Smooth muscle cell (in vitro differentiated cells): ENCODE measurements at regions not wholly inside any gene's neighbourhood (a gene's known extent, or its start where the extent isn't known, plus 50 kb on each side); places are given as distances from the start of the nearest gene placed in this dataset.
"Not testable (repeated sequence)": the region's sequence is repeated elsewhere in the genome, so short reads cannot be mapped to it uniquely, and the experiment has no call there.

Experiments
- DNase-seq: peaks from one replicate; lab custom pipeline; 2025; ENCODE audit not compliant: unreplicated experiment; lab: John Stamatoyannopoulos, UW
- H2AFZ ChIP-seq: fragments of 200-600 bp; sonication (generic); 2 replicates; pipeline ENCODE4 v1.6.0; 2016; ENCODE audit warnings: antibody characterized with exemption, low read depth, mild to moderate bottlenecking
- H3F3A ChIP-seq: fragments of 200-600 bp; sonication (generic); 2 replicates; pipeline ENCODE4 v1.6.0; 2017; ENCODE audit warnings: antibody characterized with exemption, low read depth
- H3K27ac ChIP-seq: fragments of 200-600 bp; sonication (generic); 2 replicates; pipeline ENCODE4 v1.5.1; 2016; ENCODE audit warnings: low read depth, mild to moderate bottlenecking
- H3K27me3 ChIP-seq: fragments of 200-600 bp; sonication (generic); 2 replicates; pipeline ENCODE4 v1.6.1; 2016; ENCODE audit warnings: low read depth, mild to moderate bottlenecking
- H3K36me3 ChIP-seq: fragments of 200-600 bp; sonication (generic); 2 replicates; pipeline ENCODE4 v1.5.1; 2016; ENCODE audit warnings: low read depth
- H3K4me1 ChIP-seq: fragments of 200-600 bp; sonication (generic); 2 replicates; pipeline ENCODE4 v1.5.1; 2016; ENCODE audit warnings: low read depth
- H3K4me2 ChIP-seq: fragments of 200-600 bp; sonication (generic); 2 replicates; pipeline ENCODE4 v1.6.0; 2016; ENCODE audit warnings: mild to moderate bottlenecking
- H3K4me3 ChIP-seq: fragments of 200-600 bp; sonication (generic); 2 replicates; pipeline ENCODE4 v1.5.1; 2016; ENCODE audit warnings: mild to moderate bottlenecking
- H3K79me2 ChIP-seq: fragments of 200-600 bp; sonication (generic); 2 replicates; pipeline ENCODE4 v1.6.0; 2016; ENCODE audit warnings: low read depth, mild to moderate bottlenecking
- H3K9ac ChIP-seq: fragments of 200-600 bp; sonication (generic); 2 replicates; pipeline ENCODE4 v1.6.0; 2016; ENCODE audit warnings: low read depth
- H3K9me3 ChIP-seq: fragments of 200-600 bp; sonication (generic); replicated peaks from 2 replicates; pipeline ENCODE4 v1.5.1; 2016; ENCODE audit warnings: low read depth
- H4K20me1 ChIP-seq: fragments of 200-600 bp; sonication (generic); 2 replicates; pipeline ENCODE4 v1.6.0; 2016; ENCODE audit warnings: low read depth
- WGBS: methylation state at CpG from one replicate; pipeline ENCODE4 v1.1.7; 2016; ENCODE audit warnings: low lambda C conversion rate; 5-methylcytosine and 5-hydroxymethylcytosine counted together
- TF ChIP-seq, protein P1 (sequence below): fragments of 200-600 bp; sonication (generic); IDR thresholded peaks from 2 replicates; pipeline ENCODE4 v1.5.1; 2017; ENCODE audit warnings: borderline replicate concordance, mild to moderate bottlenecking, antibody characterized with exemption; ENCODE audit not compliant: insufficient read depth, poor library complexity, severe bottlenecking

DNA sequence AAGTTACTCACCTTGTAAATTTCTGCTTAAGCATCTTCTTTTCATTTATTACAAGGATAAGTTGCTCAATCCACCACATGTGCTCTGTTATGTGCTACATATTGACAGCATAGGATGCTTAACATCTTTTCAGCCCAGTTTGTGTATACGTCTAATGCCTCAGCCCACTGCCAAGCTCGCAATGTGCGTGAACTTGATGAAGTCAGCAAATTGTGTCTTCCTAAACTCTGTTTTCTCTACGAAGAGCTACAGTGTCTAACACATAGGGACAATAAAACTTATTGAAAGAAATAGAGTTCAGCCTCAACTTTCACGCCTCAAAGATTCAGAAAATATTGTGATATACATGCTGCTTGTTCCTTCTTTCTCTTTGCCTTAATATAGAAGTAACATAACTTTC, 500.0 kb downstream of the TFAP2B start:
- 62% methylated on average over 5 of the region's 5 CpGs for WGBS
- Histone ChIP-seq H3K9ac (no peak overlapping the region), H3F3A (no peaks in the 10 kb centered on the region)

DNA sequence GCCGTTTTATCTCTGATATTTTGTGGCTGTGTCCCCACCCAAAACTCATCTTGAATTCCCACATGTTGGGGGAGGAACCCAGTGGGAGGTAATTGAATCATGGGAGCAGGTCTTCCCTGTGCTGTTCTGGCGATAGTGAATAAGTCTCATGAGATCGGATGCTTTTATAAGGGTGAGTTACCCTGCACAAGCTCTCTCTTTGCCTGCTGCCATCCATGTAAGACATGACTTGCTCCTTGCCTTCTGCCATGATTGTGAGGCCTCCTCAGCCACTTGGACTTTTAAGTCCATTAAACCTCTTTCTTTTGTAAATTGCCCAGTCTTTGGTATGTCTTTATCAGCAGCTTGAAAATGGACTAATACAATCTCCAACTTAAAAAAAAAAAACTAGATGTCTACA, 502.8 kb downstream of the TFAP2B start:
- not testable (repeated sequence) for H3K4me2 ChIP-seq, H3K79me2 ChIP-seq, H3K9me3 ChIP-seq, H3K9ac ChIP-seq, H3K27ac ChIP-seq, H2AFZ ChIP-seq, H3F3A ChIP-seq, H3K4me1 ChIP-seq, H4K20me1 ChIP-seq, H3K4me3 ChIP-seq, DNase-seq, H3K36me3 ChIP-seq, H3K27me3 ChIP-seq
- 90% methylated on average over 3 of the region's 3 CpGs for WGBS

More for the DNA sequence above, 500.0 kb downstream of the TFAP2B start:
- no peaks in the 10 kb centered on the region for H3K79me2 ChIP-seq
- H3K4me1 ChIP-seq: no peaks in the 10 kb centered on the region
- H3K4me2 ChIP-seq: no peak overlapping the region
- no peaks in the 10 kb centered on the region for H3K36me3 ChIP-seq
- no peaks in the 10 kb centered on the region for H4K20me1 ChIP-seq
- H3K27me3 ChIP-seq: no peaks in the 10 kb centered on the region
- H3K9me3 ChIP-seq: no peaks in the 10 kb centered on the region
- H3K27ac ChIP-seq: no peak overlapping the region
- H2AFZ ChIP-seq: no peak overlapping the region
- no peak for DNase-seq
- no peak overlapping the region for H3K4me3 ChIP-seq
- TF ChIP-seq, protein P1, sequence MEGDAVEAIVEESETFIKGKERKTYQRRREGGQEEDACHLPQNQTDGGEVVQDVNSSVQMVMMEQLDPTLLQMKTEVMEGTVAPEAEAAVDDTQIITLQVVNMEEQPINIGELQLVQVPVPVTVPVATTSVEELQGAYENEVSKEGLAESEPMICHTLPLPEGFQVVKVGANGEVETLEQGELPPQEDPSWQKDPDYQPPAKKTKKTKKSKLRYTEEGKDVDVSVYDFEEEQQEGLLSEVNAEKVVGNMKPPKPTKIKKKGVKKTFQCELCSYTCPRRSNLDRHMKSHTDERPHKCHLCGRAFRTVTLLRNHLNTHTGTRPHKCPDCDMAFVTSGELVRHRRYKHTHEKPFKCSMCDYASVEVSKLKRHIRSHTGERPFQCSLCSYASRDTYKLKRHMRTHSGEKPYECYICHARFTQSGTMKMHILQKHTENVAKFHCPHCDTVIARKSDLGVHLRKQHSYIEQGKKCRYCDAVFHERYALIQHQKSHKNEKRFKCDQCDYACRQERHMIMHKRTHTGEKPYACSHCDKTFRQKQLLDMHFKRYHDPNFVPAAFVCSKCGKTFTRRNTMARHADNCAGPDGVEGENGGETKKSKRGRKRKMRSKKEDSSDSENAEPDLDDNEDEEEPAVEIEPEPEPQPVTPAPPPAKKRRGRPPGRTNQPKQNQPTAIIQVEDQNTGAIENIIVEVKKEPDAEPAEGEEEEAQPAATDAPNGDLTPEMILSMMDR: no peak

DNA sequence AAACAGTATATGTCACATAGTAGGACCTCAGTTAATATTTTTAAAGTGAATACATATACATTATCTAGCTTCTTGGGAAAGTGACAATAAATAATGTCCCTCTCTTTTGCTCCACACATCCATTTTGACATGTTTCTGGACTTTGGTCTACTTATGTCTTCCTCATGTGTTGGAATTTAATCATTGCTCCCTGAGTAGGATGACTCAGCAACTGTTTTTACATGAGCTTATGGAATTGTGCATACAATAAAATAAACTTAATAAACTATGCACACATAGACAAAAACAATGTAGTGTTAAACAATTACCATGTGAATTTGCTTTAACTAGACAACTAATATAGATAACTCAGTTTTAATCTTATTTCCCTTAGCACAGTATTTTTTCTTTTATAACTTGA, 503.8 kb downstream of the TFAP2B start:
- H3K4me3 ChIP-seq: no peak overlapping the region
- H3K27ac ChIP-seq: no peak overlapping the region
- H3K9ac ChIP-seq: no peak overlapping the region
- H2AFZ ChIP-seq: no peak overlapping the region
- H3F3A ChIP-seq: no peaks in the 10 kb centered on the region
- H3K27me3 ChIP-seq: no peaks in the 10 kb centered on the region
- H3K4me2 ChIP-seq: no peak overlapping the region
- H3K79me2 ChIP-seq: no peaks in the 10 kb centered on the region
- TF ChIP-seq, protein P1: no peak
- no peaks in the 10 kb centered on the region for H3K36me3 ChIP-seq
- no peaks in the 10 kb centered on the region for H4K20me1 ChIP-seq
- no peaks in the 10 kb centered on the region for H3K9me3 ChIP-seq
- DNase-seq: no peak
- no peaks in the 10 kb centered on the region for H3K4me1 ChIP-seq

DNA sequence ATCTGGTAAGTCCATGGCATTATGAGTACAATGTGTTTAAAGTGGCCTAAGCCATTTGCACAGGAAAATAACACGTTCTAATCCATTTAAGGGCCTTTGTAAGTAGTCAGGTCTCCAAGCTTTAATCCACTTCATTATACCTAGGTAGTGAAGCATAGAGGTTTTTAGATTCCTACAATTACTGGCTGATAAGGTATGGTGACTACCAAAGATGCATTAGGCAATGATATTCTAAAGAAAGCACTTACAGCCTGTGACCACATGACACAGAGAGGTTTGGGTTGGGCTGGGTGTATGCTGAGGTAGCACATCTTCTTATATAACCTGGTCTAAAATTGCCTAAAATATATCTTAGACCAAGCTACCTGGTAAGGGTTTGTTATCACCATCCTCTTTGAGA, 504.4 kb downstream of the TFAP2B start:
- TF ChIP-seq, protein P1: no peak
- H3K4me3 ChIP-seq: no peak overlapping the region
- no peaks in the 10 kb centered on the region for H3K9me3 ChIP-seq
- H3K36me3 ChIP-seq: no peaks in the 10 kb centered on the region
- H2AFZ ChIP-seq: no peak overlapping the region
- no peaks in the 10 kb centered on the region for H3K27me3 ChIP-seq
- no peaks in the 10 kb centered on the region for H3F3A ChIP-seq
- H4K20me1 ChIP-seq: no peaks in the 10 kb centered on the region
- H3K4me1 ChIP-seq: no peaks in the 10 kb centered on the region
- H3K27ac ChIP-seq: no peak overlapping the region
- H3K79me2 ChIP-seq: no peaks in the 10 kb centered on the region
- H3K4me2 ChIP-seq: no peak overlapping the region
- H3K9ac ChIP-seq: no peak overlapping the region
- DNase-seq: no peak
- WGBS: 46% methylated on average over 1 of the region's 1 CpG
